ENCODE measurements at regions not wholly inside any gene's neighbourhood (a gene's known extent, or its start where the extent isn't known, plus 50 kb on each side); places are given as distances from the start of the nearest gene placed in this dataset.
A peak's percentile ranks its signal among the peaks of the same experiment; 100 is the strongest.

GRCh38 chr7:121510858-121511482 lies 114.9 kb upstream of the FAM3C start:
- TF ChIP-seq, protein P1, sequence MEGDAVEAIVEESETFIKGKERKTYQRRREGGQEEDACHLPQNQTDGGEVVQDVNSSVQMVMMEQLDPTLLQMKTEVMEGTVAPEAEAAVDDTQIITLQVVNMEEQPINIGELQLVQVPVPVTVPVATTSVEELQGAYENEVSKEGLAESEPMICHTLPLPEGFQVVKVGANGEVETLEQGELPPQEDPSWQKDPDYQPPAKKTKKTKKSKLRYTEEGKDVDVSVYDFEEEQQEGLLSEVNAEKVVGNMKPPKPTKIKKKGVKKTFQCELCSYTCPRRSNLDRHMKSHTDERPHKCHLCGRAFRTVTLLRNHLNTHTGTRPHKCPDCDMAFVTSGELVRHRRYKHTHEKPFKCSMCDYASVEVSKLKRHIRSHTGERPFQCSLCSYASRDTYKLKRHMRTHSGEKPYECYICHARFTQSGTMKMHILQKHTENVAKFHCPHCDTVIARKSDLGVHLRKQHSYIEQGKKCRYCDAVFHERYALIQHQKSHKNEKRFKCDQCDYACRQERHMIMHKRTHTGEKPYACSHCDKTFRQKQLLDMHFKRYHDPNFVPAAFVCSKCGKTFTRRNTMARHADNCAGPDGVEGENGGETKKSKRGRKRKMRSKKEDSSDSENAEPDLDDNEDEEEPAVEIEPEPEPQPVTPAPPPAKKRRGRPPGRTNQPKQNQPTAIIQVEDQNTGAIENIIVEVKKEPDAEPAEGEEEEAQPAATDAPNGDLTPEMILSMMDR (IDR thresholded peaks at IDR 0.05; ENCODE audit: low read depth, low read length, missing control alignments) = no peak
- in situ Hi-C loops (cut with HindIII; ENCODE audit: low sequenced_read_pairs) = no loop called here
- no peak overlapping the region for H3K4me3 ChIP-seq (ENCODE audit: low read depth, low read length)
- DNase-seq (ENCODE audit: low read depth) = no peak

DNA sequence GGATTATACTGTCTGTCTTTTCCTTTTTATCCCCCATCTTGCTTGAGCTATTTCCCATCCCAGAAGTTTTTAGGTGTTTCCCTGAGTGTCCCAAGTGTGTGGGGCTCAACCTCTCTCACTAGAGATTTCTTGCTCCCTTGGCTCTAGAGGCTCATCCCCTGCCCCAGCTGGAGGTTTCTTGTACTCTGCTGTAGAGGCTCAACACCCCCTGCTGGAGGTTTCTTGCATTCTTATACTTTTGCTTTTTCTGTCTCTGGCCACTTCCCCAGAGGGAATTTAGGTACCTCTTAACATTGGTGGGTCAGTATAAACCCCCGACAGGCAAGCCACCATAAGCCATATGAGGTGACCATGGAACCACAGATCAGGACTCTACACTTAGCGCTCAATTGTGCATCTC lies 114.2 kb upstream of the FAM3C start:
- TF ChIP-seq, protein P1 (IDR thresholded peaks at IDR 0.05; ENCODE audit: low read depth, low read length, missing control alignments) = peak; percentile 2
- DNase-seq (ENCODE audit: low read depth) = no peak
- in situ Hi-C loops (cut with HindIII; ENCODE audit: low sequenced_read_pairs) = no loop called here
- no peak overlapping the region for H3K4me3 ChIP-seq (ENCODE audit: low read depth, low read length)

DNA sequence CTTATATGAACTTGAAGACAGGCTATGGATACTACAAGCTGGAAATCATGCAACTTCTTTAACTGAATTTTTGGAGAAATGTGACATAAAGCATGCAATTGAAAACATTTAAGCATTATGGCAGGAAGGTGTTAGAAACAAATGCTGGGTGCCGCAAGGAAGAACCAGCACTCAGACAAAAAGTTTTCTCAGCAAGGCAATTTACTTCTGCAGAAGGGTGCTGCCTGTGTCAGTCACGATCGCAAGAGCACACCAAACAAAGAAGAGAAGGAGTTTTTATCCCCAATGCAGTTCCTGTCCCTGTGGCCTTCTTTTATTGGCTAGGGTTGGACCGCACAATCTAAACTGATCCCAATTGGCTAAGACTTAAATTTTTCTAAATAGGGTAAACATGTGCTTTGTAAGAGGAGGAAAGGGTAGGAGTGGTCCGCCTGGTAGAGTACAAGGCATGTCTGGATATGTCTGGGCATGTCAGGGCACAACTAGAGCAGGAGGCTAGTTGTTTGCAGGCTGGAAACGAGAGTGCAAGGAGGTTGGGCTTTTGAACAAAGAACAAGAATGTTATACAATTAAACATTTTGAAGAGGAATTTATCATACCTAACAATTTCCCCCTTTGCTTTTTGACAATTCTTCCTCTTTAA lies 109.6 kb upstream of the FAM3C start:
- no peak for DNase-seq (ENCODE audit: low read depth)
- TF ChIP-seq, protein P1 (IDR thresholded peaks at IDR 0.05; ENCODE audit: low read depth, low read length, missing control alignments) = no peak
- H3K4me3 ChIP-seq (ENCODE audit: low read depth, low read length) = no peak overlapping the region
- in situ Hi-C loops (cut with HindIII; ENCODE audit: low sequenced_read_pairs) = no loop called here

DNA sequence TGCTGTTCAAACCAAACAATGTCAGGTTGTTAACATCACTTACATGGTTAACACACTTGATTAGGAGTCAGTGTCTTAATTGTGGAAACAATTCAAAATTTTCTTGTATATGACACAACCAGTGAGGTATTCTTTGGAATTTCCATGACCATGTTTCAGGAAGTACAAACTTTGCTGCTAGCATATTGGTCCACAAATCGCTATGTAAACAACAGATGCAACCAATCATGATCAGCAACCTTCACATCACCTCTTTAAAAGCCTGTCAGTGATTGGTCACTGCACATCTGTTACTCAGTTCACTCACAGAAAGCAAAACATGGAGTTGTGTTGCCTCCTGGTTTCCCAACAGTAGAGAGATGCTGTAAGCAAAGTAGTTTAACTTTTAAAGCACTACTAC lies 108.9 kb upstream of the FAM3C start:
- no peak overlapping the region for H3K4me3 ChIP-seq (ENCODE audit: low read depth, low read length)
- TF ChIP-seq, protein P1 (IDR thresholded peaks at IDR 0.05; ENCODE audit: low read depth, low read length, missing control alignments) = no peak
- in situ Hi-C loops (cut with HindIII; ENCODE audit: low sequenced_read_pairs) = no loop called here
- DNase-seq (ENCODE audit: low read depth) = no peak

DNA sequence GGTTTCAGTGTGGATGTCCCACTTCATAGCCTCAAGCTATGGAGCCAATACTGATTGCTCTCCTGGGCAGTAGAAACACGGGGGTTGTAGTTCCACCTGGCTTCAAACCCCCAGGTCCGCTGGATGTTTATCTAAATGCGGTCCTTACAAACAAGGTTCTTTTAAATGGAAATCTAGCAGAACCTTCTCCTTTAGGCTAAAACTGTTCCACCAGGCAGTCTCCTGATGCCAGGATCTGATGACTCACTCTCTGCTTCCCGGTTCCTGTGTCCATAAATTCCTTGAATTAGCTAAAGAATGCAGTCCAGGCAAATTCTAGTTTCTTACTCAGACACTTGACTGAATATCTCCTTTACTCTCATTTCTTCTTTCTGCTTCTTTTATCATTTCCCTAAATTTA lies 108.4 kb upstream of the FAM3C start:
- in situ Hi-C loops (cut with HindIII; ENCODE audit: low sequenced_read_pairs) = no loop called here
- TF ChIP-seq, protein P1 (IDR thresholded peaks at IDR 0.05; ENCODE audit: low read depth, low read length, missing control alignments) = no peak
- no peak overlapping the region for H3K4me3 ChIP-seq (ENCODE audit: low read depth, low read length)
- peak; percentile 78 for DNase-seq (ENCODE audit: low read depth)

- TF ChIP-seq, protein P1 (IDR thresholded peaks at IDR 0.05; ENCODE audit: low read depth, low read length, missing control alignments) = no peak
- in situ Hi-C loops (cut with HindIII; ENCODE audit: low sequenced_read_pairs) = no loop called here
Observed at GRCh38 chr7:121503730-121504129, 107.6 kb upstream of the FAM3C start.

More at GRCh38 chr7:121503730-121504129, 107.6 kb upstream of the FAM3C start:
- no peak overlapping the region for H3K4me3 ChIP-seq (ENCODE audit: low read depth, low read length)
- DNase-seq (ENCODE audit: low read depth) = no peak
